ENCODE measurements at regions not wholly inside any gene's neighbourhood (a gene's known extent, or its start where the extent isn't known, plus 50 kb on each side); places are given as distances from the start of the nearest gene placed in this dataset.

DNA sequence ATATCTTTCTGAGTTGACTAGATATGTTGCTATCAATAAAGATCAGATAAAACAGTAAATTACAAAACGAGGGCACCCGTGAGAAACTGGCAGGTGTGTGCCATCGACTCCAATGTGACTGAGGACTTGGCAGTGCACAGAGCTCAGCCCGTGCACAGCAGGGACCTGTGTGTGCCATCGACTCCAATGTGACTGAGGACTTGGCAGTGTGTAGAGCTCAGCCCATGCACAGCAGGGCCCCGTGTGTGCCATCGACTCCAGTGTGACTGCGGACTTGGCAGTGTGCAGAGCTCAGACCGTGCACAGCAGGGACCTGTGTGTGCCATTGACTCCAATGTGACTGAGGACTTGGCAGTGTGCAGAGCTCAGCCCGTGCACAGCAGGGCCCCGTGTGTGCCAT is 347.2 kb upstream of the B3GAT1 start:
- Histone ChIP-seq H3K9me3 (ENCODE audit: control insufficient read depth in 2 of 2, low read length in 2 of 2) (no peaks in the 10 kb centered on the region), H3K27me3 (ENCODE audit: control insufficient read depth in 1 of 2, insufficient read depth in 2 of 2, low read length in 2 of 2) (peaks cover 0 to 2% of the 10 kb centered on the region in 2 donors), H3K36me3 (ENCODE audit: control insufficient read depth in 2 of 2, insufficient read depth in 2 of 2, low read length in 2 of 2) (no peaks in the 10 kb centered on the region), H3K27ac (ENCODE audit: low read length) (no peak overlapping the region), H3K9ac (ENCODE audit: low read length in 2 of 2) (no peak overlapping the region), H3K4me3 (ENCODE audit: low read length in 2 of 2) (no peak overlapping the region), H3K4me1 (ENCODE audit: control insufficient read depth, insufficient read depth, low read length) (no peaks in the 10 kb centered on the region)

DNA sequence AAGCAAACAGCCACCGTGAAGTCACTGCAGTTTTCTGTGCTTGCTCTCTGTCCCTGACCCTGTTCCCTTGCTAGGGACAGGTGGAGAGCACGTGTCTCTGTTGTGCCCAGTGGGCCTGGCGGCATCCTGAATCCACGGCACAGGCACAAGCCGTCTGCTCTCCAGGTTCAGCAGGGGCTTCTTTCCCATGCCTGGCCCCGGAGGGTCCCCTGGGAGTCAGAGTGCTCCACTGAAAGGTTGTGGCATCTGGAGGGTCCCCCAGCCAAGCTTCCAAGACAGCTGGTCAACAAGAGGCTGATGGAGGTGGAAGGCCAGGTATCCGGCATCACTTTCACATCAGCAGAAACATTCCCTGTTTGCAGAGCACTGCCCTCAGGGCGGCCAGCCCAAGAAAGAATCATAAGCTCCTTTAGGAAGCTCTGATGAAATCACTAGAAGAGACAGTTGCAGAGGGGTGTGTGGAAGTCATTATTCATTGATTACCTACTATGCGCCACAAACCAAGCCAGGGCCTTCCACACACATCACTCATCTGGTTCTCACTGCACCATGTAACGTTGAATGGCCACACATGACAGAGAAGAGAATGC is 346.4 kb upstream of the B3GAT1 start:
- Histone ChIP-seq H3K4me3 (ENCODE audit: low read length in 2 of 2) (no peak overlapping the region), H3K36me3 (ENCODE audit: control insufficient read depth in 2 of 2, insufficient read depth in 2 of 2, low read length in 2 of 2) (no peaks in the 10 kb centered on the region), H3K27ac (ENCODE audit: low read length) (no peak overlapping the region), H3K9ac (ENCODE audit: low read length in 2 of 2) (no peak overlapping the region), H3K27me3 (ENCODE audit: control insufficient read depth in 1 of 2, insufficient read depth in 2 of 2, low read length in 2 of 2) (peaks cover 0 to 4% of the 10 kb centered on the region in 2 donors), H3K4me1 (ENCODE audit: control insufficient read depth, insufficient read depth, low read length) (no peaks in the 10 kb centered on the region), H3K9me3 (ENCODE audit: control insufficient read depth in 2 of 2, low read length in 2 of 2) (no peaks in the 10 kb centered on the region)

DNA sequence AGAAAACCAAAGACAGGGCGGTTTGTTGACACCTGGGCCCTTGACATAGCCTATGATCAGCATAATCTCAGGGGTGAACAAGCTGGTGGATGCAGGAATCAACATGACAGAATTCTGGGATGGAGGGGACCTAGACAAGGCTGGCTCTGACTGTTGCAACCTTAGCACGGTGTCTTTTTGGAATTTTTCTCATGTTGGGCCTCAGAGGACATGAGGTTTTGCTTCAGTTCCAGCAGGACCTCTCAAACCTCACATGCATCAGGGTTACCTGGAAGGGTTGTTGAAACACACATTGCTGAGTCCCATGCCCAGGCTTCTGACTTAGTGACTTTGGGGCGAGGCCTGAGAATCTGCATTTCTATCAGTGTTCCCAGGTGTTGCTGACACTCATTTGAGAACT is 345.6 kb upstream of the B3GAT1 start:
- Histone ChIP-seq H3K9me3 (ENCODE audit: control insufficient read depth in 2 of 2, low read length in 2 of 2) (no peaks in the 10 kb centered on the region), H3K27ac (ENCODE audit: low read length) (no peak overlapping the region), H3K4me1 (ENCODE audit: control insufficient read depth, insufficient read depth, low read length) (no peaks in the 10 kb centered on the region), H3K9ac (ENCODE audit: low read length in 2 of 2) (no peak overlapping the region), H3K27me3 (ENCODE audit: control insufficient read depth in 1 of 2, insufficient read depth in 2 of 2, low read length in 2 of 2) (peaks cover 0 to 4% of the 10 kb centered on the region in 2 donors), H3K36me3 (ENCODE audit: control insufficient read depth in 2 of 2, insufficient read depth in 2 of 2, low read length in 2 of 2) (no peaks in the 10 kb centered on the region), H3K4me3 (ENCODE audit: low read length in 2 of 2) (no peak overlapping the region)

DNA sequence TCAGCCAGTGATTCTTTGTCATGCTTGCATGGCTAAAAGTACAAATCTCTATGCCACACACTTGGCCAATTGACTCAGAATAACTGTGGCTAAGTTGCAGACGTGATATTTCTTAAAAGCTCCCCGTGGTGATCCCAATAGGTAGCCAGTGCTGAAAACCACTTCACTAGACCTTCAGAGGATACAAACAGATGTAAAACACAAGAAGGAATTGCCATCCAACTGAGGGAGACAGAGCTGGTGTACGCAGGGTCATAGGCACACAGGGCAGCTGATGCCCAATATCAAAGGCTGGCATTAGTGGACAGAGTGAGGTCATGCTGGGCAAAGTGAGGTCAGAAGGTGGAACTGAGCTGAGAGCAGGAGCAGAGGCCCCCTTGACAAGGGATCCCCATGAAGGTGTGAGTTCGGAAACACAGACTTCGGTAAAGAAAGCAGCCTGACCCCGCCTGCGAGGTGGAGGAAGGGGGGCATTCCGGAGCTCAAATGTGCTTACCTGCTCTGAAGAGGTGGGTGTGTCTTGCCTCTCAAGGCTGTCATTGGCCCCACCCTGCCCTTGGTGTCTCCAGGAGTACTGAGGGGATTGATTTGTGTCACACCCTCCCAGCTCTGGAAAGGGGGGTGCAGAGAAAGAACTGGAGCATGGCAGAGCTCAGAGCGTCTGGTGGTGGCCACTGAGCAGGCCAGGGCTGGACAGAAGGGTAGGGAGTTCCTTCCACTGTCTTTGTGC is 344.9 kb upstream of the B3GAT1 start:
- no peak overlapping the region for H3K27ac ChIP-seq (ENCODE audit: low read length)
- H3K36me3 ChIP-seq (ENCODE audit: control insufficient read depth in 2 of 2, insufficient read depth in 2 of 2, low read length in 2 of 2): no peaks in the 10 kb centered on the region
- no peak overlapping the region for H3K9ac ChIP-seq (ENCODE audit: low read length in 2 of 2)
- no peaks in the 10 kb centered on the region for H3K9me3 ChIP-seq (ENCODE audit: control insufficient read depth in 2 of 2, low read length in 2 of 2)
- no peaks in the 10 kb centered on the region for H3K4me1 ChIP-seq (ENCODE audit: control insufficient read depth, insufficient read depth, low read length)
- peaks cover 0 to 4% of the 10 kb centered on the region in 2 donors for H3K27me3 ChIP-seq (ENCODE audit: control insufficient read depth in 1 of 2, insufficient read depth in 2 of 2, low read length in 2 of 2)
- no peak overlapping the region for H3K4me3 ChIP-seq (ENCODE audit: low read length in 2 of 2)

DNA sequence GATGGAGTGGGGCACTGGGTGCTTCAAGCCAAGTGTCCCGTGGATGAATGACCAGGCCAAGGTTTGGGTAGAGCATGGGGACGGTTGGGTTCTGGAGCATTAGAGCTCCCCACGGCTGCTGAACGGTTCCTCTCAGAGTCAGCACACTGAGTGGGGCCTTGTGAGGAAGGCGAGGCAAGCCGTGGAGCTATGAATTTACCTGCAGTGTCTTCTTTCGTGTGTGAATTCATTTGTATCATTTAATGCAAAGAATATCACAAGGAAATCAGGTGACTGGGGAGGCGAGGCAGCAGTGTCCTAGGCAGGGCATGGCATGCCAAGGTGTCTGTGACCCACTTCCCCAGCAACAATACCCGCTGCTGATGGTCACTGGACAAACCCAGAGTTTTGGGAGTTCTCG is 343.5 kb upstream of the B3GAT1 start:
- H3K27ac ChIP-seq (ENCODE audit: low read length): no peak overlapping the region
- no peaks in the 10 kb centered on the region for H3K36me3 ChIP-seq (ENCODE audit: control insufficient read depth in 2 of 2, insufficient read depth in 2 of 2, low read length in 2 of 2)
- no peaks in the 10 kb centered on the region for H3K4me1 ChIP-seq (ENCODE audit: control insufficient read depth, insufficient read depth, low read length)
- no peak overlapping the region for H3K4me3 ChIP-seq (ENCODE audit: low read length in 2 of 2)
- no peak overlapping the region for H3K9ac ChIP-seq (ENCODE audit: low read length in 2 of 2)
- H3K9me3 ChIP-seq (ENCODE audit: control insufficient read depth in 2 of 2, low read length in 2 of 2): no peaks in the 10 kb centered on the region
- H3K27me3 ChIP-seq (ENCODE audit: control insufficient read depth in 1 of 2, insufficient read depth in 2 of 2, low read length in 2 of 2): peaks cover 2 to 4% of the 10 kb centered on the region in 2 donors

DNA sequence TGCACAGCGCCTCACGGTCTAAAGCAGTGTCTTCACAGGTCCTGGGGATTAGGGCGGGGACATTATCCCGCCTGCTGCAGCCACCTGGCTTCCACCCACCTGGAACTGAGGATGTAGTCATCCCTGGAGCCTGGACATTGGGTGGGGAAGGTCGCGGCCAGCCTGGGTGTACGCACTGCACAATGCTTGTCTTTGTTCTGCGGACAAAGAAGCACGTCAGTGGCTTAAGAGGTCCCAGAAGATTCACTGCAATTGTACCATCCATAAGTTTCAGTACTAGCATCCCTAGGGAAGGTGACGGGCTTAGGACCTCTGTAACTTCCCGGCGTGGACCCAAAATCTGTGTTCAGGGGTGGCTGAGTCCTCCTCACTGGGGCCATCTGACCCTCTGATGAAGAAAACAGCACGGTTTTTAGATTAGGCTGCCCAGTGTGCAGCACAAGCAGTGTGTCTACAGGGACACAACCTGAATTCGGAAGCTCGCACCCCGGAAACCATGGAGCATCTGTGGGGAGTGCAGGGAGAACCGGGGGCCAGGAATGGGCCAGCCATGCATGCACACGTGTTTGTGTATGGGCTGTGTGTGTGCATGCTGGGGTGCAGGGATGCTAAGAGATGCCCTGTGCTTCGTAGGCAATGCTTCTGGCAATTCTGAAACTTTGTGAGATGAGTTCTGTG is 342.6 kb upstream of the B3GAT1 start:
- H3K9ac ChIP-seq (ENCODE audit: low read length in 2 of 2): no peak overlapping the region
- no peak overlapping the region for H3K4me3 ChIP-seq (ENCODE audit: low read length in 2 of 2)

GRCh38 chr11:134753771-134754520 is 341.9 kb upstream of the B3GAT1 start:
- no peaks in the 10 kb centered on the region for H3K36me3 ChIP-seq (ENCODE audit: control insufficient read depth in 2 of 2, insufficient read depth in 2 of 2, low read length in 2 of 2)
- no peaks in the 10 kb centered on the region for H3K4me1 ChIP-seq (ENCODE audit: control insufficient read depth, insufficient read depth, low read length)
- no peak overlapping the region for H3K9ac ChIP-seq (ENCODE audit: low read length in 2 of 2)
- no peaks in the 10 kb centered on the region for H3K9me3 ChIP-seq (ENCODE audit: control insufficient read depth in 2 of 2, low read length in 2 of 2)
- peaks cover 2 to 4% of the 10 kb centered on the region in 2 donors for H3K27me3 ChIP-seq (ENCODE audit: control insufficient read depth in 1 of 2, insufficient read depth in 2 of 2, low read length in 2 of 2)
- H3K27ac ChIP-seq (ENCODE audit: low read length): no peak overlapping the region
- no peak overlapping the region for H3K4me3 ChIP-seq (ENCODE audit: low read length in 2 of 2)

More for the DNA sequence above, 342.6 kb upstream of the B3GAT1 start:
- no peaks in the 10 kb centered on the region for H3K36me3 ChIP-seq (ENCODE audit: control insufficient read depth in 2 of 2, insufficient read depth in 2 of 2, low read length in 2 of 2)
- H3K27me3 ChIP-seq (ENCODE audit: control insufficient read depth in 1 of 2, insufficient read depth in 2 of 2, low read length in 2 of 2): peaks cover 2 to 4% of the 10 kb centered on the region in 2 donors
- H3K9me3 ChIP-seq (ENCODE audit: control insufficient read depth in 2 of 2, low read length in 2 of 2): no peaks in the 10 kb centered on the region
- no peak overlapping the region for H3K27ac ChIP-seq (ENCODE audit: low read length)
- H3K4me1 ChIP-seq (ENCODE audit: control insufficient read depth, insufficient read depth, low read length): no peaks in the 10 kb centered on the region

GRCh38 chr11:134752964-134753770 is 341.1 kb upstream of the B3GAT1 start:
- Histone ChIP-seq H3K36me3 (ENCODE audit: control insufficient read depth in 2 of 2, insufficient read depth in 2 of 2, low read length in 2 of 2) (no peaks in the 10 kb centered on the region), H3K4me1 (ENCODE audit: control insufficient read depth, insufficient read depth, low read length) (no peaks in the 10 kb centered on the region), H3K9me3 (ENCODE audit: control insufficient read depth in 2 of 2, low read length in 2 of 2) (peaks cover 4% of the 10 kb centered on the region in 2 donors), H3K9ac (ENCODE audit: low read length in 2 of 2) (no peak overlapping the region), H3K27me3 (ENCODE audit: control insufficient read depth in 1 of 2, insufficient read depth in 2 of 2, low read length in 2 of 2) (peaks cover 2 to 4% of the 10 kb centered on the region in 2 donors), H3K27ac (ENCODE audit: low read length) (no peak overlapping the region), H3K4me3 (ENCODE audit: low read length in 2 of 2) (no peak overlapping the region)

DNA sequence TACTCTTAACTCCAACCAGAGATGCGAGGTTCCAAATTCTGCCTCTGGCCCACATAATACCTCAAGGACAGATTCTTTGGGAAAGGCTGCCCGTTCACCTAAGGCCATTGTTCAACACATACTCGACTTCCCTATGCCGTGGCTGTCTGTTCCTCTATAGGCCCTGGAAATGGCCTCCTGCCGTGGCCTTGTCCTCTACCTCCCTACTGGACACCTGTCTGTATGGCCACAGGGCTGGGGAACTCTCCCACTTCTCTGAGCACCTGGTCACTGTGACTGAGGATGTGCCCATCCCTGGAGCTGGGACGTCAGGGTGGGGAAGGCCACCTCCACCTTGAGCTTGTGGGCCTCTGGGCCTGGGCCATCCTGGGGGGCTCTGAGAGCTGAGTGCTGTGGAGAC is 340.5 kb upstream of the B3GAT1 start:
- H3K27me3 ChIP-seq (ENCODE audit: control insufficient read depth in 1 of 2, insufficient read depth in 2 of 2, low read length in 2 of 2): peaks cover 2 to 4% of the 10 kb centered on the region in 2 donors
- H3K4me3 ChIP-seq (ENCODE audit: low read length in 2 of 2): no peak overlapping the region
- no peaks in the 10 kb centered on the region for H3K36me3 ChIP-seq (ENCODE audit: control insufficient read depth in 2 of 2, insufficient read depth in 2 of 2, low read length in 2 of 2)
- no peak overlapping the region for H3K9ac ChIP-seq (ENCODE audit: low read length in 2 of 2)
- no peaks in the 10 kb centered on the region for H3K4me1 ChIP-seq (ENCODE audit: control insufficient read depth, insufficient read depth, low read length)
- H3K9me3 ChIP-seq (ENCODE audit: control insufficient read depth in 2 of 2, low read length in 2 of 2): peaks cover 4 to 6% of the 10 kb centered on the region in 2 donors
- no peak overlapping the region for H3K27ac ChIP-seq (ENCODE audit: low read length)

DNA sequence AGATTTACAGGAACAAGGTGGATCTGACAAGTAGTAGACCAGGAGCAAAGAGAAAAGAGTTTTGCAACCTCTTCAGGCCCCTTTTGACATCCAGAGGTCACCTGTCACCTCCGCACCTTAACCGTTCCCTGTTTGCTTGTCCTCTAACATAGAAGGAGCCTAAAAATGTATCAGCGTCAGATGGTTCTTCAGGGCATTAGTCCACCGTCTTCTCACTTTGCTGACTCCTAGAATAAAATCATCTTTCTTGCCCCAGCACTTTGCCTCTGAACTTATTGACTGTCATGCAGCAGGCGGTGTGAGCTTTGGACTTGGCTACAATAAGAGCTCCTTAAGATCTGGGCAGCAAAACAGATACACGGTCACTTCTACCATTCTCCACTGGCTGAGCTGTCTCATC is 339.7 kb upstream of the B3GAT1 start:
- no peak overlapping the region for H3K4me3 ChIP-seq (ENCODE audit: low read length in 2 of 2)
- no peak overlapping the region for H3K27ac ChIP-seq (ENCODE audit: low read length)
- no peaks in the 10 kb centered on the region for H3K36me3 ChIP-seq (ENCODE audit: control insufficient read depth in 2 of 2, insufficient read depth in 2 of 2, low read length in 2 of 2)

More for the DNA sequence above, 339.7 kb upstream of the B3GAT1 start:
- peaks cover 2 to 4% of the 10 kb centered on the region in 2 donors for H3K27me3 ChIP-seq (ENCODE audit: control insufficient read depth in 1 of 2, insufficient read depth in 2 of 2, low read length in 2 of 2)
- H3K9ac ChIP-seq (ENCODE audit: low read length in 2 of 2): no peak overlapping the region
- no peaks in the 10 kb centered on the region for H3K4me1 ChIP-seq (ENCODE audit: control insufficient read depth, insufficient read depth, low read length)
- H3K9me3 ChIP-seq (ENCODE audit: control insufficient read depth in 2 of 2, low read length in 2 of 2): peaks cover 4 to 6% of the 10 kb centered on the region in 2 donors

All from stomach smooth muscle (tissue), 2 donors.